Caco-2 (cell line): ENCODE measurements at regions not wholly inside any gene's neighbourhood (a gene's known extent, or its start where the extent isn't known, plus 50 kb on each side); places are given as distances from the start of the nearest gene placed in this dataset.

Experiments
- BruUV-seq: library from RNA; stranded (reverse); fragments of 400-500 nt; replicated peaks from 2 replicates; lab custom pipeline; 2021; lab: Mats Ljungman, UMichigan
- CTCF ChIA-PET: fragments of 300-600 bp; sonication (Branson Sonifier 250); formaldehyde crosslinking; loops from one replicate; lab custom pipeline; 2022; ENCODE audit warnings: antibody characterized with exemption; lab: Charles Lee
- POLR2A ChIA-PET: fragments of 300-600 bp; sonication (Branson Sonifier 250); formaldehyde crosslinking; loops from one replicate; lab custom pipeline; 2022; ENCODE audit warnings: antibody characterized with exemption; lab: Charles Lee
- DNase-seq, 2 experiments: peaks; one replicate each; pipeline versions ENCODE4 v3.0.0 to v3.0.0-alpha.2; 2020 to 2022
- H3K27me3 ChIP-seq: replicated peaks from 2 replicates; pipeline ENCODE4 v1.6.0; 2011; ENCODE audit warnings: low read length; ENCODE audit not compliant: control insufficient read depth, insufficient read depth
- H3K36me3 ChIP-seq: 2 replicates; pipeline ENCODE4 v1.5.1; 2011; ENCODE audit warnings: low read length; ENCODE audit not compliant: control insufficient read depth, insufficient read depth
- H3K4me1 ChIP-seq: fragments of 250-450 bp; sonication (Bioruptor Pico); 2 replicates; pipeline ENCODE4 v1.5.1; 2020; ENCODE audit warnings: mild to moderate bottlenecking
- H3K4me3 ChIP-seq: 2 replicates; pipeline ENCODE4 v1.5.1; 2011; ENCODE audit warnings: low read depth, mild to moderate bottlenecking, control low read depth, low read length
- H3K9me3 ChIP-seq: fragments of 250-450 bp; sonication (Bioruptor Pico); 2 replicates; pipeline ENCODE4 v1.5.1; 2020; ENCODE audit warnings: mild to moderate bottlenecking, moderate library complexity
- H3K27ac Mint-ChIP-seq: one replicate; pipeline ENCODE4 v1.8.0; 2022; ENCODE audit warnings: mixed read lengths; ENCODE audit not compliant: unreplicated experiment
- H3K27me3 Mint-ChIP-seq: one replicate; pipeline ENCODE4 v1.8.0; 2022; ENCODE audit warnings: mixed read lengths; ENCODE audit not compliant: insufficient read depth, unreplicated experiment
- H3K36me3 Mint-ChIP-seq: one replicate; pipeline ENCODE4 v1.8.0; 2022; ENCODE audit warnings: mild to moderate bottlenecking, mixed read lengths; ENCODE audit not compliant: insufficient read depth, unreplicated experiment
- H3K4me1 Mint-ChIP-seq: one replicate; pipeline ENCODE4 v1.8.0; 2022; ENCODE audit warnings: low read depth, mixed read lengths; ENCODE audit not compliant: unreplicated experiment
- H3K4me3 Mint-ChIP-seq: one replicate; pipeline ENCODE4 v1.8.0; 2022; ENCODE audit warnings: mild to moderate bottlenecking, moderate library complexity, mixed read lengths; ENCODE audit not compliant: unreplicated experiment
- H3K9me3 Mint-ChIP-seq: one replicate; pipeline ENCODE4 v1.8.0; 2022; ENCODE audit warnings: mixed read lengths; ENCODE audit not compliant: unreplicated experiment
- CTCF ChIP-seq, 2 experiments: fragments of 200-600 bp in 1 of 2; IDR thresholded peaks; 1 replicate in 1 of 2; 2 replicates in 1 of 2; pipeline versions ENCODE4 v1.5.1 to v1.8.0; 2011 to 2022; ENCODE audit warnings: antibody characterized with exemption in 1 of 2, control low read depth in 1 of 2, inconsistent platforms in 1 of 2, low read depth in 1 of 2, low read length in 1 of 2, mild to moderate bottlenecking in 1 of 2, moderate library complexity in 1 of 2; ENCODE audit not compliant: insufficient read depth in 1 of 2, severe bottlenecking in 1 of 2, unreplicated experiment in 1 of 2
- intact Hi-C: fragments of 100-400 bp; cut with micrococcal nuclease; formaldehyde crosslinking; loops from one replicate; pipeline ENCODE4 v1.10.0; 2022; ENCODE audit not compliant: unreplicated experiment

- TF ChIP-seq CTCF (IDR thresholded peaks at IDR 0.05; ENCODE audit: insufficient read depth in 1 of 2, low read depth in 1 of 2, low read length in 1 of 2, severe bottlenecking in 1 of 2, unreplicated experiment in 1 of 2) = no peak
- no peak overlapping the region for H3K4me3 Mint-ChIP-seq
- H3K27me3 ChIP-seq = no peaks in the 10 kb centered on the region
- no peaks in the 10 kb centered on the region for H3K9me3 Mint-ChIP-seq
- ChIA-PET CTCF (no interaction called here), POLR2A (no interaction called here)
- H3K36me3 ChIP-seq = no peaks in the 10 kb centered on the region
- no peaks in the 10 kb centered on the region for H3K4me1 ChIP-seq
- 0 out of 2 replicates have a peak, but pooled peaks cover 4% of the 10 kb centered on the region for H3K9me3 ChIP-seq
- H3K36me3 Mint-ChIP-seq = no peaks in the 10 kb centered on the region
- intact Hi-C loops = no loop called here
- H3K4me3 ChIP-seq = no peak overlapping the region
- no peak overlapping the region for H3K27ac Mint-ChIP-seq
- no peaks in the 10 kb centered on the region for H3K4me1 Mint-ChIP-seq
- no peak for DNase-seq
- BruUV-seq = no TSS peak
- peaks cover 11% of the 10 kb centered on the region for H3K27me3 Mint-ChIP-seq
Measured at GRCh38 chr21:35749904-35750303, 310.4 kb downstream of the SETD4 start.

- no TSS peak for BruUV-seq
- intact Hi-C loops = no loop called here
- no peak for TF ChIP-seq CTCF (IDR thresholded peaks at IDR 0.05; ENCODE audit: insufficient read depth in 1 of 2, low read depth in 1 of 2, low read length in 1 of 2, severe bottlenecking in 1 of 2, unreplicated experiment in 1 of 2)
- H3K4me3 Mint-ChIP-seq = no peak overlapping the region
- no peaks in the 10 kb centered on the region for H3K9me3 Mint-ChIP-seq
- peaks cover 11% of the 10 kb centered on the region for H3K27me3 Mint-ChIP-seq
- Histone ChIP-seq H3K4me3 (no peak overlapping the region), H3K9me3 (0 out of 2 replicates have a peak, but pooled peaks cover 4% of the 10 kb centered on the region), H3K36me3 (no peaks in the 10 kb centered on the region), H3K27me3 (no peaks in the 10 kb centered on the region), H3K4me1 (no peaks in the 10 kb centered on the region)
- ChIA-PET POLR2A (no interaction called here), CTCF (no interaction called here)
- no peaks in the 10 kb centered on the region for H3K36me3 Mint-ChIP-seq
- H3K4me1 Mint-ChIP-seq = no peaks in the 10 kb centered on the region
- H3K27ac Mint-ChIP-seq = no peak overlapping the region
- no peak for DNase-seq
Measured at GRCh38 chr21:35748678-35749314, 311.5 kb downstream of the SETD4 start.

GRCh38 chr21:35743571-35743970 is 316.8 kb downstream of the SETD4 start:
- Histone ChIP-seq H3K27me3 (no peaks in the 10 kb centered on the region; the same call in 1 of the 2 replicates), H3K9me3 (no peaks in the 10 kb centered on the region), H3K4me3 (no peak overlapping the region), H3K4me1 (no peaks in the 10 kb centered on the region), H3K36me3 (no peaks in the 10 kb centered on the region)
- Mint-ChIP-seq H3K27ac (no peak overlapping the region), H3K36me3 (no peaks in the 10 kb centered on the region), H3K9me3 (peaks cover 10% of the 10 kb centered on the region), H3K27me3 (peaks cover 3% of the 10 kb centered on the region), H3K4me1 (no peaks in the 10 kb centered on the region), H3K4me3 (no peak overlapping the region)
- ChIA-PET POLR2A (no interaction called here), CTCF (no interaction called here)
- no peak for TF ChIP-seq CTCF (IDR thresholded peaks at IDR 0.05; ENCODE audit: insufficient read depth in 1 of 2, low read depth in 1 of 2, low read length in 1 of 2, severe bottlenecking in 1 of 2, unreplicated experiment in 1 of 2)
- no peak for DNase-seq
- BruUV-seq = no TSS peak
- intact Hi-C loops = no loop called here
